Anterior cingulate cortex (tissue), 58 donors: ENCODE measurements at regions not wholly inside any gene's neighbourhood (a gene's known extent, or its start where the extent isn't known, plus 50 kb on each side); places are given as distances from the start of the nearest gene placed in this dataset.

Experiments
- DNase-seq, 58 donors: peaks; one replicate each; lab custom pipeline; 2025; lab: John Stamatoyannopoulos, UW

- DNase-seq: no peak
Observed at GRCh38 chr1:203926025-203926540, 64.7 kb downstream of the SNRPE start.

GRCh38 chr1:203929741-203930309 is 68.4 kb downstream of the SNRPE start:
- no peak for DNase-seq

GRCh38 chr1:203930342-203930741 is 68.9 kb downstream of the SNRPE start:
- DNase-seq: no peak

- no peak for DNase-seq
Observed at GRCh38 chr1:203931953-203932352, 70.6 kb downstream of the SNRPE start.

- no peak for DNase-seq
Observed at GRCh38 chr1:203932556-203932955, 71.2 kb downstream of the SNRPE start.

GRCh38 chr1:203934027-203934426 is 72.6 kb downstream of the SNRPE start:
- no peak for DNase-seq

- no peak for DNase-seq
Observed at GRCh38 chr1:203934651-203935050, 73.3 kb downstream of the SNRPE start.

- DNase-seq: no peak
Observed at GRCh38 chr1:203935321-203935720, 73.9 kb downstream of the SNRPE start.

GRCh38 chr1:203937678-203938330 is 76.4 kb downstream of the SNRPE start:
- no peak for DNase-seq

- no peak for DNase-seq
Observed at GRCh38 chr1:203944651-203945404, 83.4 kb downstream of the SNRPE start.

GRCh38 chr1:203954293-203954692 is 92.9 kb downstream of the SNRPE start:
- DNase-seq: no peak

- no peak for DNase-seq
Observed at GRCh38 chr1:203954788-203955552, 93.6 kb downstream of the SNRPE start.

GRCh38 chr1:203968761-203969160 is 104.2 kb upstream of the SOX13 start:
- DNase-seq: no peak

GRCh38 chr1:203969846-203970245 is 103.1 kb upstream of the SOX13 start:
- no peak for DNase-seq

GRCh38 chr1:203985044-203985443 is 87.9 kb upstream of the SOX13 start:
- DNase-seq: no peak

GRCh38 chr1:203985676-203986075 is 87.2 kb upstream of the SOX13 start:
- no peak for DNase-seq

- DNase-seq: no peak
Observed at GRCh38 chr1:203986887-203987461, 85.9 kb upstream of the SOX13 start.

- DNase-seq: no peak
Observed at GRCh38 chr1:203990118-203990517, 82.8 kb upstream of the SOX13 start.

GRCh38 chr1:203992440-203992839 is 80.5 kb upstream of the SOX13 start:
- no peak for DNase-seq

- no peak for DNase-seq
Observed at GRCh38 chr1:203993256-203993655, 79.7 kb upstream of the SOX13 start.
